Liver (tissue), 8 donors: ENCODE measurements at regions not wholly inside any gene's neighbourhood (a gene's known extent, or its start where the extent isn't known, plus 50 kb on each side); places are given as distances from the start of the nearest gene placed in this dataset.

Source experiments
- DNase-seq: peaks from one replicate; pipeline ENCODE4 v3.0.0-alpha.2; 2017; ENCODE audit warnings: low spot score
- H3K27ac ChIP-seq, 2 donors: one replicate each; pipeline ENCODE4 v1.7.0; 2013; ENCODE audit warnings: inconsistent platforms in 2 of 2, low read length in 2 of 2, control low read depth in 1 of 2, low read depth in 1 of 2, mild to moderate bottlenecking in 1 of 2
- H3K27me3 ChIP-seq, 4 donors: one replicate each; pipeline versions ENCODE4 v1.6.1 to v1.7.0; 2013; ENCODE audit warnings: low read length in 3 of 4, inconsistent platforms in 1 of 4, mild to moderate bottlenecking in 1 of 4, moderate library complexity in 1 of 4; ENCODE audit not compliant: control insufficient read depth in 4 of 4, insufficient read depth in 4 of 4
- H3K36me3 ChIP-seq, 4 donors: one replicate each; pipeline versions ENCODE4 v1.6.1 to v1.7.0; 2013; ENCODE audit warnings: low read length in 3 of 4, mild to moderate bottlenecking in 3 of 4, low read depth in 1 of 4, moderate library complexity in 1 of 4; ENCODE audit not compliant: control insufficient read depth in 4 of 4, insufficient read depth in 3 of 4
- H3K4me1 ChIP-seq, 4 donors: one replicate each; pipeline versions ENCODE4 v1.6.1 to v1.7.0; 2013; ENCODE audit warnings: low read length in 3 of 4, mild to moderate bottlenecking in 3 of 4, moderate library complexity in 1 of 4; ENCODE audit not compliant: control insufficient read depth in 4 of 4, insufficient read depth in 4 of 4
- H3K4me3 ChIP-seq, 3 donors: one replicate each; pipeline versions ENCODE4 v1.6.1 to v1.7.0; 2013; ENCODE audit warnings: low read length in 3 of 3, control low read depth in 1 of 3, low read depth in 1 of 3, mild to moderate bottlenecking in 1 of 3
- H3K9ac ChIP-seq, 2 donors: one replicate each; pipeline ENCODE4 v1.7.0; 2013; ENCODE audit warnings: low read length in 2 of 2, mild to moderate bottlenecking in 2 of 2, moderate library complexity in 2 of 2, control low read depth in 1 of 2, low read depth in 1 of 2
- H3K9me3 ChIP-seq, 4 donors: one replicate each; pipeline versions ENCODE4 v1.6.1 to v1.7.0; 2013; ENCODE audit warnings: low read length in 3 of 4; ENCODE audit not compliant: control insufficient read depth in 4 of 4
- EGR1 ChIP-seq, 2 donors: IDR thresholded peaks; 2 replicates each; pipeline ENCODE4 v1.6.1; 2016 to 2018; ENCODE audit warnings: antibody characterized with exemption in 2 of 2, low read depth in 2 of 2
- FOXA1 ChIP-seq: IDR thresholded peaks from 2 replicates; pipeline ENCODE4 v1.6.1; 2016; ENCODE audit warnings: antibody characterized with exemption
- FOXA2 ChIP-seq: IDR thresholded peaks from 2 replicates; pipeline ENCODE4 v1.6.1; 2016; ENCODE audit warnings: antibody characterized with exemption
- GABPA ChIP-seq, 2 donors: IDR thresholded peaks in 1 of 2; conservative IDR thresholded peaks in 1 of 2; 2 replicates each; pipeline ENCODE4 v1.6.1; 2016; ENCODE audit warnings: antibody characterized with exemption in 2 of 2, mild to moderate bottlenecking in 1 of 2, moderate library complexity in 1 of 2
- HNF4A ChIP-seq, 2 donors: conservative IDR thresholded peaks; 2 replicates each; pipeline ENCODE4 v1.6.1; 2016; ENCODE audit warnings: antibody characterized with exemption in 2 of 2, mild to moderate bottlenecking in 2 of 2
- HNF4G ChIP-seq: IDR thresholded peaks from 2 replicates; pipeline ENCODE4 v1.6.1; 2016; ENCODE audit warnings: antibody characterized with exemption
- JUND ChIP-seq, 2 donors: IDR thresholded peaks; 2 replicates each; pipeline ENCODE4 v1.6.1; 2016; ENCODE audit warnings: antibody characterized with exemption in 2 of 2
- NR2F2 ChIP-seq: IDR thresholded peaks from 2 replicates; pipeline ENCODE4 v1.6.1; 2016; ENCODE audit warnings: antibody characterized with exemption
- RAD21 ChIP-seq, 2 donors: IDR thresholded peaks; 2 replicates each; pipeline ENCODE4 v1.6.1; 2016; ENCODE audit warnings: antibody characterized with exemption in 2 of 2, mild to moderate bottlenecking in 2 of 2
- RXRA ChIP-seq, 2 donors: IDR thresholded peaks; 2 replicates each; pipeline ENCODE4 v1.6.1; 2017 to 2018; ENCODE audit warnings: antibody characterized with exemption in 2 of 2, mild to moderate bottlenecking in 1 of 2
- SP1 ChIP-seq: IDR thresholded peaks from 2 replicates; pipeline ENCODE4 v1.6.1; 2018; ENCODE audit warnings: antibody characterized with exemption, mild to moderate bottlenecking
- TAF1 ChIP-seq: conservative IDR thresholded peaks from 2 replicates; pipeline ENCODE4 v1.6.1; 2016; ENCODE audit warnings: antibody characterized with exemption, mild to moderate bottlenecking
- YY1 ChIP-seq: IDR thresholded peaks from 2 replicates; pipeline ENCODE4 v1.6.1; 2016; ENCODE audit warnings: antibody characterized with exemption, mild to moderate bottlenecking
- WGBS: extraction: QIAGEN DNeasy Blood & Tissue Kit; methylation state at CpG from one replicate; pipeline ENCODE4 v1.1.7; 2013; 5-methylcytosine and 5-hydroxymethylcytosine counted together
- TF ChIP-seq, protein P1 (sequence below): fragments of 150-350 bp; IDR thresholded peaks from 2 replicates; pipeline ENCODE4 v1.5.1; 2017; ENCODE audit warnings: improper control_type of control experiment, low read depth, low read length; ENCODE audit not compliant: missing input control
- TF ChIP-seq, protein P2 (sequence below): IDR thresholded peaks from 2 replicates; pipeline ENCODE4 v1.6.1; 2016; ENCODE audit warnings: antibody characterized with exemption
- TF ChIP-seq, protein P3 (sequence below): IDR thresholded peaks from 2 replicates; pipeline ENCODE4 v1.6.1; 2016; ENCODE audit warnings: antibody characterized with exemption
- TF ChIP-seq, protein P4 (sequence below): IDR thresholded peaks from 2 replicates; pipeline ENCODE4 v1.6.1; 2016; ENCODE audit warnings: antibody characterized with exemption, mild to moderate bottlenecking
- TF ChIP-seq, protein P5 (sequence below): IDR thresholded peaks from 2 replicates; pipeline ENCODE4 v1.6.1; 2016; ENCODE audit warnings: antibody characterized with exemption
- donor health status: healthy.
- donor health status: healthy.
- donor health status: healthy.
- donor health status: healthy.
- donor health status: healthy.

DNA sequence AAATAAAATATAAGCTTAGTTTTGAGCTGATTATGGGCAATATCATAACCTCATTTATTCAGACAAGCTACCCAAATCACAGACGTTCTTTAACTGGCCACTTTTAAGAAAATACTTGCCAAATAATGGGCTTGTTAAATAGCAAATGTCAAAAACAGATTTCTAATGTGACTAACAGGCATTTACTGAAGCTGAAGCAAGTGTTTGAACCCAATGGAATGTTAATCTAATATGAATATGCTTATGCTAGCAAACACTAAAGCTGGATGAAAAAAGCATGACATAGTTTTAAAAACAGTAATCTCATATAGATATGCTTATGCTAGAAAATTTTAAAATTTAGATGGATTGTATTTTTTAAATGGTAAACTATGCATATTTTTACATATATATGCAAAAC is 411.6 kb upstream of the PTGER4 start:
- H3K27me3 ChIP-seq, result no peaks in the 10 kb centered on the region
- no peak for DNase-seq
- WGBS, result 66% methylated on average over 1 of the region's 1 CpG
- H3K4me1 ChIP-seq, result no peaks in the 10 kb centered on the region
- TF ChIP-seq, protein P1, sequence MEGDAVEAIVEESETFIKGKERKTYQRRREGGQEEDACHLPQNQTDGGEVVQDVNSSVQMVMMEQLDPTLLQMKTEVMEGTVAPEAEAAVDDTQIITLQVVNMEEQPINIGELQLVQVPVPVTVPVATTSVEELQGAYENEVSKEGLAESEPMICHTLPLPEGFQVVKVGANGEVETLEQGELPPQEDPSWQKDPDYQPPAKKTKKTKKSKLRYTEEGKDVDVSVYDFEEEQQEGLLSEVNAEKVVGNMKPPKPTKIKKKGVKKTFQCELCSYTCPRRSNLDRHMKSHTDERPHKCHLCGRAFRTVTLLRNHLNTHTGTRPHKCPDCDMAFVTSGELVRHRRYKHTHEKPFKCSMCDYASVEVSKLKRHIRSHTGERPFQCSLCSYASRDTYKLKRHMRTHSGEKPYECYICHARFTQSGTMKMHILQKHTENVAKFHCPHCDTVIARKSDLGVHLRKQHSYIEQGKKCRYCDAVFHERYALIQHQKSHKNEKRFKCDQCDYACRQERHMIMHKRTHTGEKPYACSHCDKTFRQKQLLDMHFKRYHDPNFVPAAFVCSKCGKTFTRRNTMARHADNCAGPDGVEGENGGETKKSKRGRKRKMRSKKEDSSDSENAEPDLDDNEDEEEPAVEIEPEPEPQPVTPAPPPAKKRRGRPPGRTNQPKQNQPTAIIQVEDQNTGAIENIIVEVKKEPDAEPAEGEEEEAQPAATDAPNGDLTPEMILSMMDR, result no peak
- TF ChIP-seq RXRA (IDR thresholded peaks at IDR 0.05) (no peak), FOXA1 (no peak), EGR1 (IDR thresholded peaks at IDR 0.05; ENCODE audit: low read depth in 2 of 2) (no peak), JUND (IDR thresholded peaks at IDR 0.05) (no peak), TAF1 (no peak), YY1 (no peak), HNF4A (conservative IDR thresholded peaks at IDR 0.05) (no peak), FOXA2 (no peak), RAD21 (IDR thresholded peaks at IDR 0.05) (no peak), GABPA (IDR thresholded peaks at IDR 0.05 in 1 of 2, conservative IDR thresholded peaks at IDR 0.05 in 1 of 2) (no peak), HNF4G (no peak), NR2F2 (no peak), SP1 (no peak)
- TF ChIP-seq, protein P2, sequence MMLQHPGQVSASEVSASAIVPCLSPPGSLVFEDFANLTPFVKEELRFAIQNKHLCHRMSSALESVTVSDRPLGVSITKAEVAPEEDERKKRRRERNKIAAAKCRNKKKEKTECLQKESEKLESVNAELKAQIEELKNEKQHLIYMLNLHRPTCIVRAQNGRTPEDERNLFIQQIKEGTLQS, result no peak
- TF ChIP-seq, protein P3, sequence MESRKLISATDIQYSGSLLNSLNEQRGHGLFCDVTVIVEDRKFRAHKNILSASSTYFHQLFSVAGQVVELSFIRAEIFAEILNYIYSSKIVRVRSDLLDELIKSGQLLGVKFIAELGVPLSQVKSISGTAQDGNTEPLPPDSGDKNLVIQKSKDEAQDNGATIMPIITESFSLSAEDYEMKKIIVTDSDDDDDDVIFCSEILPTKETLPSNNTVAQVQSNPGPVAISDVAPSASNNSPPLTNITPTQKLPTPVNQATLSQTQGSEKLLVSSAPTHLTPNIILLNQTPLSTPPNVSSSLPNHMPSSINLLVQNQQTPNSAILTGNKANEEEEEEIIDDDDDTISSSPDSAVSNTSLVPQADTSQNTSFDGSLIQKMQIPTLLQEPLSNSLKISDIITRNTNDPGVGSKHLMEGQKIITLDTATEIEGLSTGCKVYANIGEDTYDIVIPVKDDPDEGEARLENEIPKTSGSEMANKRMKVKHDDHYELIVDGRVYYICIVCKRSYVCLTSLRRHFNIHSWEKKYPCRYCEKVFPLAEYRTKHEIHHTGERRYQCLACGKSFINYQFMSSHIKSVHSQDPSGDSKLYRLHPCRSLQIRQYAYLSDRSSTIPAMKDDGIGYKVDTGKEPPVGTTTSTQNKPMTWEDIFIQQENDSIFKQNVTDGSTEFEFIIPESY, result no peak
- TF ChIP-seq, protein P4, sequence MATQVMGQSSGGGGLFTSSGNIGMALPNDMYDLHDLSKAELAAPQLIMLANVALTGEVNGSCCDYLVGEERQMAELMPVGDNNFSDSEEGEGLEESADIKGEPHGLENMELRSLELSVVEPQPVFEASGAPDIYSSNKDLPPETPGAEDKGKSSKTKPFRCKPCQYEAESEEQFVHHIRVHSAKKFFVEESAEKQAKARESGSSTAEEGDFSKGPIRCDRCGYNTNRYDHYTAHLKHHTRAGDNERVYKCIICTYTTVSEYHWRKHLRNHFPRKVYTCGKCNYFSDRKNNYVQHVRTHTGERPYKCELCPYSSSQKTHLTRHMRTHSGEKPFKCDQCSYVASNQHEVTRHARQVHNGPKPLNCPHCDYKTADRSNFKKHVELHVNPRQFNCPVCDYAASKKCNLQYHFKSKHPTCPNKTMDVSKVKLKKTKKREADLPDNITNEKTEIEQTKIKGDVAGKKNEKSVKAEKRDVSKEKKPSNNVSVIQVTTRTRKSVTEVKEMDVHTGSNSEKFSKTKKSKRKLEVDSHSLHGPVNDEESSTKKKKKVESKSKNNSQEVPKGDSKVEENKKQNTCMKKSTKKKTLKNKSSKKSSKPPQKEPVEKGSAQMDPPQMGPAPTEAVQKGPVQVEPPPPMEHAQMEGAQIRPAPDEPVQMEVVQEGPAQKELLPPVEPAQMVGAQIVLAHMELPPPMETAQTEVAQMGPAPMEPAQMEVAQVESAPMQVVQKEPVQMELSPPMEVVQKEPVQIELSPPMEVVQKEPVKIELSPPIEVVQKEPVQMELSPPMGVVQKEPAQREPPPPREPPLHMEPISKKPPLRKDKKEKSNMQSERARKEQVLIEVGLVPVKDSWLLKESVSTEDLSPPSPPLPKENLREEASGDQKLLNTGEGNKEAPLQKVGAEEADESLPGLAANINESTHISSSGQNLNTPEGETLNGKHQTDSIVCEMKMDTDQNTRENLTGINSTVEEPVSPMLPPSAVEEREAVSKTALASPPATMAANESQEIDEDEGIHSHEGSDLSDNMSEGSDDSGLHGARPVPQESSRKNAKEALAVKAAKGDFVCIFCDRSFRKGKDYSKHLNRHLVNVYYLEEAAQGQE, result no peak
- TF ChIP-seq, protein P5, sequence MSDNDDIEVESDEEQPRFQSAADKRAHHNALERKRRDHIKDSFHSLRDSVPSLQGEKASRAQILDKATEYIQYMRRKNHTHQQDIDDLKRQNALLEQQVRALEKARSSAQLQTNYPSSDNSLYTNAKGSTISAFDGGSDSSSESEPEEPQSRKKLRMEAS, result no peak
- no peak overlapping the region for H3K9ac ChIP-seq
- no peak overlapping the region for H3K27ac ChIP-seq
- H3K36me3 ChIP-seq, result no peaks in the 10 kb centered on the region
- H3K4me3 ChIP-seq, result no peak overlapping the region
- no peaks in the 10 kb centered on the region for H3K9me3 ChIP-seq

DNA sequence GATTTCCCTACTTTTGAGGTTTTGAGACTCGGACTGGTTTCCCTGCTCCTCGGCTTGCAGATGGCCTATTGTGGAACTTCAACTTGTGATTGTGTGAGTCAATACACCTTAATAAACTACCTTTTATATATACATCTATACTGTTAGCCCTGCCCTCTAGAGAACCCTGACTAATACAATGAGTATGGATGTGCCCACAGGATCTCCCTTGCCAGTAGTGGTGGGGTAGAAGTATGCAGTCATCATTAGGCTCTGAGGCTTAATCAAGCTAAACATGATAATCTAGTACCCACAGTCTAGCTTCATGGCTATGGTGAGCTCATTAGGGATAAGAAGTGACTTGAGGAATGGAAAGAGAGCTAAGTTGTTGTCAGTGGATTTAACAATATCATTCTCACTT is 412.8 kb upstream of the PTGER4 start:
- DNase-seq, result no peak
- 99% methylated on average over 2 of the region's 2 CpGs for WGBS
- Histone ChIP-seq H3K4me1 (no peaks in the 10 kb centered on the region), H3K36me3 (no peaks in the 10 kb centered on the region), H3K27ac (no peak overlapping the region), H3K9ac (no peak overlapping the region), H3K4me3 (no peak overlapping the region), H3K9me3 (no peaks in the 10 kb centered on the region), H3K27me3 (no peaks in the 10 kb centered on the region)
- TF ChIP-seq RXRA (IDR thresholded peaks at IDR 0.05), result no peak
- TF ChIP-seq SP1, result no peak
- TF ChIP-seq, protein P4, result no peak
- TF ChIP-seq, protein P3, result no peak
- no peak for TF ChIP-seq NR2F2
- no peak for TF ChIP-seq RAD21 (IDR thresholded peaks at IDR 0.05)
- TF ChIP-seq, protein P2, result no peak
- no peak for TF ChIP-seq FOXA1
- TF ChIP-seq, protein P5, result no peak
- no peak for TF ChIP-seq JUND (IDR thresholded peaks at IDR 0.05)
- TF ChIP-seq GABPA (IDR thresholded peaks at IDR 0.05 in 1 of 2, conservative IDR thresholded peaks at IDR 0.05 in 1 of 2), result no peak
